HT-29 (cell line): ENCODE measurements at regions not wholly inside any gene's neighbourhood (a gene's known extent, or its start where the extent isn't known, plus 50 kb on each side); places are given as distances from the start of the nearest gene placed in this dataset.
A peak's percentile ranks its signal among the peaks of the same experiment; 100 is the strongest.
"Not testable (repeated sequence)": the region's sequence is repeated elsewhere in the genome, so short reads cannot be mapped to it uniquely, and the experiment has no call there.

Experiments
- DNase-seq: peaks from one replicate; pipeline ENCODE4 v3.0.0-alpha.2; 2015; ENCODE audit warnings: low spot score

DNA sequence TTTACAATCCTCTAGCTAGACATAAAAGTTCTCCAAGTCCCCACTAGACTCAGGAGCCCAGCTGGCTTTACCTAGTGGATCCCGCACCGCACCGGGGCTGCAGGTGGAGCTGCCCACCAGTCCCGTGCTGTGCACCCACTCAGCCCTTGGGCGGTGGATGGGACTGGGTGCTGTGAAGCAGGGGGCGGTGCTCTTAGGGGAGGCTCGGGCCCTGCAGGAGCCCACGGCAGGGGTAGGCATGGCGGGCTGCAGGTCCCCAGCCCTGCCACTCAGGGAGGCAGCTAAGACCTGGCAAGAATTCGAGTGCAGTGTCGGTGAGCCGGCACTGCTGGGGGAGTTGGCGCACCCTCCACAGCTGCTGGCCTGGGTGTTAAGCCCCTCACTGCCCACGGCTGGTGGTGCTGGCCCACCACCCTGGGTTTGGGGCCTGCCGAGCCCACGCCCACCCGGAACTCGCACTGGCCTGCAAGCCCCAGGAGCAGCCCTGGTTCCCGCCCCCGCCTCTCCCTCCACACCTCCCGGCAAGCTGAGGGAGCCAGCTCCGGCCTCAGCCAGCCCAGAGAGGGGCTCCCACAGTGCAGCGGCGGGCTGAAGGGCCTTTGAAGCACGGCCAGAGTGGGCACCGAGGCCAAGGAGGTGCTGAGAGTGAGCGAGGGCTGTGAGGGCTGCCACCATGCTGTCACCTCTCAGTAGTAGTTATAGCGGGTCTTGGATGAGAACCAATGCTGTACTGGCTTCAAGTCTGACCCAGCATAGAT is 255.2 kb downstream of the CDH7 start:
- no peak for DNase-seq

DNA sequence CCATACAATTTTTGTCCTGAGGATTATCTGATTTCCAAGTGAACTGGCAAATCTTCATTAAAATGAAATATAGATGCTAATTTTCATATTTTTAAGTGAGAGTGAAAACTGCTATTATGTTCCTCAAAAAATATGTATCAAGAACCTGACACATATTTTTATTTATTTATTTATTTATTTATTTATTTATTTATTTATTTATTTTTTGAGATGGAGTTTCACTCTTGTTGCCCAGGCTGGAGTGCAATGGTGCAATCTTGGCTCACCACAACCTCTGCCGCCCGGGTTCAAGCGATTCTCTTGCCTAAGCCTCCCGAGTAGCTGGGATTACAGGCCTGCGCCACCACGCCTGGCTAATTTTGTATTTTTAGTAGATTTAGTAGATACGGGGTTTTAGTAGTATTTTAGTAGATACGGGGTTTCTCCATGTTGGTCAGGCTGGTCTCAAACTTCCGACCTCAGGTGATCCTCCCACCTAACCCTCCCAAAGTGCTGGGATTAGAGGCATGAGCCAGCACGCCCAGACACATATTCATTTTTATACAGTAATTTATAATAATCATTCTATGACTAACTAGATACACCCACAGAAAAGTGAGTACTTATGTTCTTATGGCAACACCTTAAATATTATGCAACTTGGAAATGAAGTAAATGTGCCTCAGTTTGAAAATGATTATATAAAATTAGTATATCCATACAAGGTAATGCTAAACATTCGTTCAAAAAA is 248.3 kb downstream of the CDH7 start:
- DNase-seq: not testable (repeated sequence)

DNA sequence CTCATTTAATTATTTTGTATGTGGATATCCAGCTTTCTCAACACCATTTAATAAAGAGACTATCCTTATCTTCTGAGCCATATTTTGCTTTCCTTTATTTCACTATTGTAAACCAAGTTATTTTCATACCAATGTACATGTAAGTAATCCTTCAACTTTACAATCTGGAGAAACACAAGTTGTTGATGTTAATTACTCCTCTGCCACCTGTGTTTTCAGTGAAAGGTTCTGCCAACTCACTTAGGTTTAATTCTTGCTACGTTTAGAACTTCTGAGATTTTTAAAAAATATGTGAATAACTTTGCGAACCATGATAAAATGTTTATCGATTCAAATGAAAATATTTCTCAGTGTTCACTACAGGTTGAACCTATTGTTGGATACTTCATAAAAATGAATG is 244.4 kb downstream of the CDH7 start:
- no peak for DNase-seq

DNA sequence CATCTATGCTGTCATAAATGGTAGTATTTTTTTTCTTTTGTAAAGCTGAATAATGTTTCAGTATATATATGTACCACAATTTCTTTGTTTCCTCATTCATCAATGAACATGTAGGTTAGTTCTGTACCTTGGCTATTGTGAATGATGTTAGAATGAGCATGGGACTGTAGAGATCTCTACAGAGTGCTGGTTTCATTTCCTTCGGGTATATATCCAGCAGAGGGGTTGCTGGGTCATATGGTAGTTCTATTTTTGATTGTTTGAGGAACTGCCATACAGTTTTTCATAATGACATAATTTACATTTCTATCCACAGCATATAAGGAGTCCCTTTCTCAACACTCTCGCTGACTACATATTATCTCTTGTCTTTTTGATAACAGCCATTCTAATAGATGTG is 243.5 kb downstream of the CDH7 start:
- DNase-seq: no peak

DNA sequence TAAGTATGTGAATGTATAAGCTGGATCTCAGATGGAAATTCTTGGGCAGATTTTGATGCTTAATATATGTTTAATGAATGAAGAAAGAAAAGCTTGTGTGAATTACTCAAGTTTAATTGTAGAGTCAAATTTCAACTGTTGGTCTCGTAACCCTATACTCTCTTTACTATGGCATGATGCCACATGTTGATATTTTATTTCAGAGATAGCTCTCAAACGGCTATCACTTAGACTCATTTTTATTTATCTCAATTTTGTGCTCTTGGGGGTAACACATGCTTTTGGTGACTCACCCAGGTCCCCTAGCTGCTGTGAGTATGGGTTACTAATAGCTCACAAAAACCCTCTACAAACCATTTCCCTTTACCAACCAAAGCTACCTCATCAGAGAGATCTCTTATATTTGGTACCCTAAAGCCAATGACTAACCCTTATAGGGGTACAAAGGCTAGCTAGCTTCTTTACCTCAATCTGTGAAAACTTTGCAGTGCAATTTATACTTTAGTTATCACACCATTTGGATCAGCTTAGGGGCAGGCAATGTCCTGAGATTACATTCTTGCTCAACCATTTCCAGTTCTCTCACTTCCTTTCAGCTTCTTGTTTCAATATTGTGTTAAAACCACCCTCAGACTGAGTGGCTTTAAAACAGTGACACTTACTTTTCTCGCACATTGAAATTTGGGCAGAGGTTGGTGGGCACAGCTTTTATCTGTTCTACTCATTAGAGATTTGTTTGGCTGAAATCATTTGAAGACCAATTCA is 240.3 kb downstream of the CDH7 start:
- no peak for DNase-seq

DNA sequence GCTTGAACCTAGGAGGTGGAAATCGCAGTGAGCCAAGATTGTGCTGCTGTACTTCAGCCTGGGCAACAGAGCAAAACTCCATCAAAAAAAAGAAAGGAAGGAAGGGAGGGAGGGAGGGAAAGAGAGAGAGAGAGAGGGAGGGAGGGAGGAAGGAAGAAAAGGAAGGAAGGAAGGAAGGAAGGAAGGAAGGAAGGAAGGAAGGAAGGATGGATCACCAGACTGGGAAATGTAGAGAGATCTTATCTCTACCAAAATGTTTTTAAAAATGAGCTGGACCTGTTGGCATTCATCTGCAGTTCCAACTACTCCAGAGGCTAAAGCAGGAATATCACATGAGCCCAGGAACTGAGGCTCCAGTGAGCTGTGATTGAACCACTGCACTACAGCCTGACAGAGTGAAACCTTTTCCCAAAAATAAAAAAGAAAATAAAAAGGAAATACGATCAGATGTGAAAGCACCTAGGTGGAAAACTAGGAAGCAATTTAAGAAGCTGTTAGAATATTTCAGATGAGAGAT is 239.4 kb downstream of the CDH7 start:
- no peak for DNase-seq

DNA sequence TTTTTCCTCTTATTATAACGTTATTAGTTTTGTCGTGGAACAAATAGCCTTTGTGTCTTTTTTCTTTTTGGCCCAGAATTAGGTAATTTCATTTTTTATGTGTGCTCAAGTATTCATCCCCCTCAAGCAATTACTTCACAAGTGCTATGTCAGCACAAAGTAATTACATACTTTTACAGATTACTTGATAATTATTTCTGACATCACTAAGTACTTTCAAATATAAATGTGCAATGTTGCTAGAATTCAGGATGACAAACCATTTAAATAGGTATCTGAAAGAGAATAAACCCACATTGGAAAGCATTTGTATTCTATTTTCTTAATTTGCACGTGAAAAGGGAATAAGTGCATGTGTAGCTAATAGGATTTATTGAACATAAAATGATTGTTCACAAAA is 238.2 kb downstream of the CDH7 start:
- DNase-seq: no peak

DNA sequence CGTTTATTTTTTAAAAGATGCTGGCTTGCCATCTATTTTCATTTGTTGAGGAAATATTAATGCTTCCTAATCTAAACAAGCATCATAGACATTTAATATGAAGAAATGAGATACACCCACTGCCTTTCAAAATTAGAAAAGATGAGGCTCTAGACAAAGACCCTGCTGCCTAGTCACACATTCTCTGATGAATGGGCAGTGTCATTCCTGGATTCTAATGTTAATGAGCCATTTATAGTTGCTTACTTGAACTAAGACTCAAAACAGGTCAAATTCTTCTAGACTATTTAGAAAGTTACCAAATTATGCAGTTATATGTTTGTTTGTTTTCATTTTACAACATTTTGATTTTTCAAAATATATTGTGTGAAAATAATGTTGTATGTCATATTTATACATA is 237.6 kb downstream of the CDH7 start:
- DNase-seq: no peak

DNA sequence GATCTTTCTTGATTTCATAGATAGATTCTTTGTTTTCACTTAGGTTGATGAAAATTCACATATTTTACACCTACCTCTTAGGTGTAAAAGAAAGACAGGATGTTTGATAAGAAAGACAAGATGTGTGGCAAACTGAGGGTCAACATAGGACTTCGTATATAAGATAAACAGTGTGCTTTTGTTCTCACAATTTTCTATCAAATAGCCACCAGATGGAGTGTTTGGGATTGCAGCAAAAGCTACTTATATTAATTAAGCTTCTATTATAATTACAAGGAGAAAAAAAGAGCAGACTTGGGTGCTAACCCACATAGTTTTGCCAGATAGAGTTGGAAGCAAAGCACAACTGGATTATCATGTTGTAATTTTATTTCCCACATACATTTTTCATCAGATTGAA is 232.9 kb downstream of the CDH7 start:
- DNase-seq: peak; percentile 16

DNA sequence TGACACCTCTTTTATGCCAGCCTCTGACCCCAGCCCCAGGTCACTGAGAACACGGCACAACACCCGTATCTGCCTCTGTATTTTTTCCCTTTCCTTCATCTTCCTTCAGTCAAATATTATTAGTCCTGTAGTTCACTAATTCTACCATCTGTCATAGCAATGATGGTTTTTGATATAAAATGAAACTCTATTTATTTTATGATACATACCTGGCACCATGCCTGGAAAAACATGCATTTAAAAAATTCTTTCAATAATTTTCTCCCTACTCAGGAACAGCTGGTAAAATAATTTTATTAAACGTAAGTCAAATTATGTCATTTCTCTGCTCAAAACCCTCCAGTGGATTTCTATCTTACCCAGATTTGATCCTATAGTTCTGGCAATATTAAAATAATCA is 224.7 kb downstream of the CDH7 start:
- no peak for DNase-seq

DNA sequence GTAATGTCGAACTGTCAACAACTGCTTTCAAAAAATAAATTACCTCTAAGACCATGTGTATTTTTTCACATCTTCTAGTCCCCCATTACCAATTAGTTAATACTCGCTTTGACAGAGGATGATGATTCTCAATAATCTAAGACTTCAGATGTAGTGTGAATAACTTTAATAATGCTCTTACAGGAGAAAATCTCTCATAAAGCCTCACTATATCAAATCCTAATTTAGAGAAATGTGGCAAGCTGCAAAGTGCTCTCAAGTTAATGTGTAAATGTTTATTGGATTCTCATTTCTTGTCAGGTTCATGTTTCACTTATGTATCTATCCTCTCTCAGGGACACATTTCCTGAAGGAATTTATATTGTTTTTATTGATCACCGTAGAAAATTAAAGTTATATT is 223.9 kb downstream of the CDH7 start:
- no peak for DNase-seq

DNA sequence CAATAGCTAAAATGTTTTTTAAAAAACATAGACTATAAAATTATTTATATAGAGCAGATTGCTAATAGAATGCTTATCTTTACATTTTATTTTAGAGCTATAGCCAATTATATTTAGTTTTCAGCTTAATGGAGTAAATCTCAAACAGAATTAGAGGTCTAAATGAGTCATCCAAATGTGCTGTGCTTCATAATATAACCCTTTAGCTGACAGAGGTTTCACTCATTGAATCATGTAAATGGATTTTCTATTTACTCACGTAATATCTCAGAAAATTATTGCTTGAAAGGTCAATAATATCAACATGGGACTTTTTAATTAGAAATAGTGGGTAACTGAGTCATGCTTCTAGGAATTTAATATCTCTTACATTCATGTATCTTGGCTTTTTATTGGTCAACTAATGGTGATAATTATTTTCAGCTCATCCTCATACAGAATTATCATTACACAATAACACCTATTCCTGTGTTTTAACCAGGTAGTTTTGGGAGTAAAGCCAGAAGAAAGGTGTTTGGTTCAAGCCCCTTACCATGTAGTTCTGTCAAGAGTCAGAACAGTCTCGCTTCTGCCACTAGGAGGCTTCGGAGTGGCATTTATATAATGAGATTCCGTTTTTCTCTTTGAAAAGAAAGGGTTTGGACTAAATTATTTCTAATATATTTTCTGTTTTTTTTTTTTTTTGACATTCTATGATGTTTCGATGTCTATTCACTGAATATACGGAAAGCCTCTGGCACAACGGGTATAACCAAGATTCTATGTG is 217.6 kb downstream of the CDH7 start:
- DNase-seq: no peak

DNA sequence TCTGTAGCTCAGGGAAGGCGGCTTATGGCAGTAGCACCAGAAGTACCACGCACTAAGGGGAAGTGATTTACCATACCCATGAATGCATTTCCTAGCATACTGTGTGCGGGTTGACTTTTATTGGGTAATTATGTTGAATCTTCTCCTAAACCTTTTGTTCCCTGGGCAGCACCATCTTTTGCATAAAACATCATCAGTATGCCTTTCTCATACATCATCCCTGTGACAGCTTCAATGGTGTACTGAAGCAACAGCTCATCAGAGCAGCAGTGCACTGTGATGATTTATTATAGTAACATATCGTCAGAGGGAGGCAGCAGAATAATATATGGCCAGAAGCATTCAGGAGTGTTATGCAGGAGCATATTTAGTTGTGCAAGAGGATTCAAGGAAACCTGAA is 204.9 kb downstream of the CDH7 start:
- no peak for DNase-seq

DNA sequence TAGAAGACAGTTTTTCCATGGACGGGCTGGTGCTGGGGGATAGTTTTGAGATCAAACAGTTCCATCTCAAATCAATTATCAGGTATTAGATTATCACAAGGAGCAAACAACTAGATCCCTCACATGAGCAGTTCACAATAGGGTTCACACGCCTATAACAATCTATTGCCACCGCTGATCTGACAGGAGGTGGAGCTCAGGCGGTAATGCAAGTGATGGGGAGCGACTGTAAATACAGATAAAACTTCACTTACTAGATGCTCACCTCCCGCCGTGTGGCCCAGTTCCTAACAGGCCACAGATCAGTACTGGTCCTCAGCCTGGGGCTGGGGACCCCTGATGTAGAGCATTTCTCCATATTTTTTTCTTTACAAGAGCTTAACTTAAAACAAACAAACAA is 203.6 kb downstream of the CDH7 start:
- DNase-seq: no peak

DNA sequence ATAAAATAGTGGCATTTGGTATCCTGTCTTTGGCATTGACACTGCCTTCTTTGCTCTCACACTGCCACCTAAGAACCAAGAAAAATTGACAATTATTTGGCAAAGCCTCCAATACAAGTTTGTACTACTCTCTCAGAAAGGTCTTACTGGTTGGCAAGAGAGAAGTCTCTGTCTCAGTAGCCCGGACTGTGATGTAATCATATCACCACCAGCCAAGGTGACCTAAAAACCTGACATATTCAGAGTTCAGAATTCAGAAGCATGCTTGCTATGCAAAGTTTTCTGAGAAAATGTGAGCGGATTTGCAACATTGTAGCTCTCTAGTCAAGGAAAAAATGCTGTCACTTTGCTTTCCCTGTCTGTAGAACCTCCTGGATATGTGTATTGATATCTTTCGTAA is 196.0 kb downstream of the CDH7 start:
- no peak for DNase-seq

DNA sequence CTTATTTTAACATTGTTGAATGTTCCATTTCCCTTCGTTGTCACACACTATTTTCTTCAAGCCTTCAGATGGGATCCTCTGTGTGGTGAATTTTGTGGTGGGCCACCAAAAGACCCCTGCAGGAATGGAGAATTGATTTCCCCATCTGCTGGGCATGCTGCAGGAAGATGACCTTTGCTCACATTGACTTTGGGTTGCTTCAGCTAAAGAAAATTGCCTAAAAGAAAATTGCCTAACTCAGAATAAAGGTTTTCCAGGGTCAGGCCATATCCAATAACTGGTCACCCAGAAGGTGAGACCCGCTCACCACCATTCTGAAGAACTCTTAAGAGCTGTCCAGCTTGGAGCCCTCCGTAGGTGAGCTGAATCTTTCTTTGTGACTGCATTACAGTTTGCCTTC is 192.5 kb downstream of the CDH7 start:
- no peak for DNase-seq

DNA sequence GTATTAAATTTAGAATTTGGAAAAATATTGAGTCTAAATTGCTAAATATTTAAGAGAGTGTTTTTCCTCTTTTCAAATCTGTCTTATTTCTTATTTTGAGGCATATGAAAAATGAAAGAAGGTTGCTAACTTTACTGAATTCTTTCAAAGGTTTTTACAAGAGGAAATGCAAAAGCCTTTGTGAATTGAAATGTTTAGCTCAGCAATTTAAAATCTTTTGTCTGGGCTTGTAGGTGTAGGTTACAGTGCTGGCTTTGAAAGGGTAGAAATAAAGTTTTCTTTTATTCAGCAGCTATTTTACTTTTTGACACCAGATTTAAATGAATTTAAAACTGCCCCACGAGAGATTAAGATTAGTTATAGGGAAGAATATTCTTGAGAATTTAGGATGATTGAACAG is 192.0 kb downstream of the CDH7 start:
- DNase-seq: no peak

DNA sequence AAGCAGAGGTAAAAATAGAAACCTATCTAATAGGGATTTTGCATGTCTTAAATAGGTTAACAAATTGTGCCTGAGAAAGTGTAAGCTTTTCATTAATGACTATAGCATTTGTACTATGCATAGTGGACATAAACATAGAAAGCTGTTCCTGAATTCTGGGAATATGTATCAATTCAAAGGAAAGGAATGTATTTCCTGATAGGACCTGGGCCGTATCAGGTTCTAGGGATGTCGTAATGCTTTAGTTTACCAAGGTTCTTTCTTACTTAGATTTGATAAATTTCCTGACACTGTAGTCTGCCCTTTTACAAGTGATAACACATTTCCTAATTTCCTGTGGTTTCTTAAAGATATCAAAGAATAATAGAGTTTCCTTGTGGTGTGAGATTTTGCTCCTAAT is 191.3 kb downstream of the CDH7 start:
- DNase-seq: no peak

DNA sequence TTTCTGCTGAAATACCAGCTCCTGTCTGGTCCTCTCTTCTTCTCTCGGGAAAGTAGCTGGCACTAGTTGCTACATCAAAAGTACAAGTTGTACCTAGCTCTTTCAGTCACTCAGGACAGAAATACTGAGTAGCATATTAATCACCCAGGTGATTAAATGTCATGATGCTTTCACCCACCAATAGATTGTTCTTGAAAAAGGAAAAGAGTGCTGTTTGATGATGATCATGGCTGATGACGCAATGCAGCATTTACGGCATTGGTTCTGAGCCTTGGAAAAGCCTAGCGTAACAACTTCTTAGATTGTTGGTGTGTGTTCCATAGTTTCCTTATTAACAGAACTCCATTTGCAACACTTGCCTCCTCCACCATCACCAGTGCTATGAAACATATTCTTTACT is 190.7 kb downstream of the CDH7 start:
- no peak for DNase-seq
